ENCODE measurements at regions not wholly inside any gene's neighbourhood (a gene's known extent, or its start where the extent isn't known, plus 50 kb on each side); places are given as distances from the start of the nearest gene placed in this dataset.

- intact Hi-C loops (cut with micrococcal nuclease): no loop called here
Observed at GRCh38 chr20:56730996-56731395, 101.9 kb downstream of the TFAP2C start.

GRCh38 chr20:56731476-56731875 is 102.4 kb downstream of the TFAP2C start:
- no peaks in the 10 kb centered on the region for H3K9me3 ChIP-seq (ENCODE audit: control insufficient read depth in 1 of 2, insufficient read depth in 1 of 2, low read depth in 1 of 2, low read length in 2 of 2)
- ATAC-seq (no peak), DNase-seq (ENCODE audit: low read depth, low spot score) (no peak)
- RAD21 ChIA-PET (ENCODE audit: low non-redundant PET in 1 of 2, low total read pairs in 2 of 2, uncharacterized antibody in 2 of 2, unreplicated experiment in 2 of 2): no interaction called here
- no peaks in the 10 kb centered on the region for H3K27me3 ChIP-seq (ENCODE audit: insufficient read depth, low read length)
- no peak overlapping the region for H3K27ac ChIP-seq (ENCODE audit: low read depth, low read length)
- H3K4me2 ChIP-seq (ENCODE audit: low read length): no peak overlapping the region
- no TSS peak for BruUV-seq (replicated peaks)
- H3K9me2 ChIP-seq (ENCODE audit: insufficient read depth): no peaks in the 10 kb centered on the region
- CTCF ChIA-PET: no interaction called here
- no peaks in the 10 kb centered on the region; a peak in 1 of 4 replicates for H3K4me1 ChIP-seq (ENCODE audit: control insufficient read depth in 1 of 2, insufficient read depth in 2 of 2, low read length in 2 of 2)
- H3K4me3 ChIP-seq (replicated peaks in 1 of 2; ENCODE audit: low read depth in 1 of 2, low read length in 2 of 2): no peak overlapping the region
- TF ChIP-seq SP1 (IDR thresholded peaks at IDR 0.05; ENCODE audit: low read depth) (no peak), ZNF274 (IDR thresholded peaks at IDR 0.05; ENCODE audit: low read depth, low read length) (no peak), EGR1 (IDR thresholded peaks at IDR 0.05; ENCODE audit: low read depth) (no peak), YY1 (IDR thresholded peaks at IDR 0.05; ENCODE audit: extremely low read depth, insufficient replicate concordance, low read depth, low read length) (no peak), MAX (IDR thresholded peaks at IDR 0.05) (no peak), EZH2phosphoT487 (IDR thresholded peaks at IDR 0.05; ENCODE audit: borderline replicate concordance) (no peak), CTCF (IDR thresholded peaks at IDR 0.05 in 2 of 3, conservative IDR thresholded peaks at IDR 0.05 in 1 of 3; ENCODE audit: borderline replicate concordance in 1 of 3, insufficient read depth in 1 of 3, low read depth in 2 of 3, low read length in 2 of 3) (no peak), CBX3 (IDR thresholded peaks at IDR 0.05; ENCODE audit: low read depth) (no peak), RAD21 (IDR thresholded peaks at IDR 0.05; ENCODE audit: low read depth) (no peak), JUND (IDR thresholded peaks at IDR 0.05) (no peak)
- H4K20me1 ChIP-seq (ENCODE audit: insufficient read depth): no peaks in the 10 kb centered on the region
- no peak overlapping the region for H2AFZ ChIP-seq (ENCODE audit: low read depth, low read length, poor library complexity, severe bottlenecking)
- H3K9ac ChIP-seq (ENCODE audit: low read length): no peak overlapping the region
- intact Hi-C loops (cut with micrococcal nuclease): no loop called here
- POLR2A ChIA-PET: no interaction called here
- no peaks in the 10 kb centered on the region for H3K36me3 ChIP-seq (ENCODE audit: control insufficient read depth in 1 of 2, insufficient read depth in 2 of 2, low read length in 2 of 2)
- no peaks in the 10 kb centered on the region for H3K79me2 ChIP-seq (ENCODE audit: insufficient read depth, low read length)

More at GRCh38 chr20:56730996-56731395, 101.9 kb downstream of the TFAP2C start:
- Histone ChIP-seq H3K4me3 (replicated peaks in 1 of 2; ENCODE audit: low read depth in 1 of 2, low read length in 2 of 2) (no peak overlapping the region), H2AFZ (ENCODE audit: low read depth, low read length, poor library complexity, severe bottlenecking) (no peak overlapping the region), H3K9me3 (ENCODE audit: control insufficient read depth in 1 of 2, insufficient read depth in 1 of 2, low read depth in 1 of 2, low read length in 2 of 2) (no peaks in the 10 kb centered on the region), H3K4me2 (ENCODE audit: low read length) (no peak overlapping the region), H3K27me3 (ENCODE audit: insufficient read depth, low read length) (no peaks in the 10 kb centered on the region), H3K27ac (ENCODE audit: low read depth, low read length) (no peak overlapping the region), H3K9me2 (ENCODE audit: insufficient read depth) (no peaks in the 10 kb centered on the region), H3K9ac (ENCODE audit: low read length) (no peak overlapping the region), H3K36me3 (ENCODE audit: control insufficient read depth in 1 of 2, insufficient read depth in 2 of 2, low read length in 2 of 2) (no peaks in the 10 kb centered on the region), H3K79me2 (ENCODE audit: insufficient read depth, low read length) (no peaks in the 10 kb centered on the region), H3K4me1 (ENCODE audit: control insufficient read depth in 1 of 2, insufficient read depth in 2 of 2, low read length in 2 of 2) (no peaks in the 10 kb centered on the region; a peak in 1 of 4 replicates), H4K20me1 (ENCODE audit: insufficient read depth) (no peaks in the 10 kb centered on the region)
- ATAC-seq (no peak), DNase-seq (ENCODE audit: low read depth, low spot score) (no peak)
- BruUV-seq (replicated peaks): no TSS peak
- RAD21 ChIA-PET (ENCODE audit: low non-redundant PET in 1 of 2, low total read pairs in 2 of 2, uncharacterized antibody in 2 of 2, unreplicated experiment in 2 of 2): no interaction called here
- TF ChIP-seq CTCF (IDR thresholded peaks at IDR 0.05 in 2 of 3, conservative IDR thresholded peaks at IDR 0.05 in 1 of 3; ENCODE audit: borderline replicate concordance in 1 of 3, insufficient read depth in 1 of 3, low read depth in 2 of 3, low read length in 2 of 3): no peak
- no peak for TF ChIP-seq RAD21 (IDR thresholded peaks at IDR 0.05; ENCODE audit: low read depth)
- TF ChIP-seq SIN3A (IDR thresholded peaks at IDR 0.05; ENCODE audit: low read depth): no peak
- TF ChIP-seq CBX3 (IDR thresholded peaks at IDR 0.05; ENCODE audit: low read depth): no peak
- no peak for TF ChIP-seq EZH2phosphoT487 (IDR thresholded peaks at IDR 0.05; ENCODE audit: borderline replicate concordance)
- CTCF ChIA-PET: no interaction called here
- POLR2A ChIA-PET: no interaction called here
